ENCODE measurements at regions not wholly inside any gene's neighbourhood (a gene's known extent, or its start where the extent isn't known, plus 50 kb on each side); places are given as distances from the start of the nearest gene placed in this dataset.

DNA sequence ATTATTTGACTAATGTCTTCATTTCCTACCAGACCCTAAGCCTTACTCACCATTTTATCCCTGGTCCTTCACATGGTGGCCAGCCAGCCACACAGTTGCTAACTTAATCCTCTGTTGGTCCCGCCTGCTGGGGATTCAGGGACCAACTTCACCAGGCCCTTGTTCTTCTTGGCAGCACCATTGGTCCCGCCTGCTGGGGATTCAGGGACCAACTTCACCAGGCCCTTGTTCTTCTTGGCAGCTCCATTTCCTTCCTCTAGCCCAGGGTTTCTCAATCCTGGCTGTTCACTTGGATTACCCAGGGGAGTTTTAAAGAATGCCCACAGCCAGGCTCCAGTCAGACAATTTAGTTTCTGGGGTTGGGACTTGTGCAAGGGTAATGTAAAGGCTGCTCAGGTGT is 233.1 kb upstream of the CSF3R start:
- no peak for DNase-seq

DNA sequence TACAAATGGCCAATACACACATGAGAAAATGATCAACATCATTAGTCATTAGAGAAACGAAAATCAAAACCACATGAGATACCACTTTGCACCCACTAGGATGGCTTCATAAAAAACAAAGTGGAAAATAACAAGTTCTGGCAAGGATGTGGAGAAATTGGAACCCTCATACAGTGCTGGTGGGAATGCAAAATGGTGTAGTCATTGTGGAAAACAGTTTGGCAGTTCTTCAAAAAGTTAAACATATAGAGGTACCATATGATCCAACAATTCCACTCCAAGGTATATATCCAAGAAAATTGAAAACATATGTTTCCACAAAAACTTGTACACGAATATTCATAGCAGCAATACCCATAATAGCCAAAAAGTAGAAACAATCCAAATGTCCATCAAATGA is 231.6 kb upstream of the CSF3R start:
- no peak for DNase-seq

- no peak for DNase-seq
Measured at GRCh38 chr1:36711480-36711879, 228.8 kb upstream of the CSF3R start.

DNA sequence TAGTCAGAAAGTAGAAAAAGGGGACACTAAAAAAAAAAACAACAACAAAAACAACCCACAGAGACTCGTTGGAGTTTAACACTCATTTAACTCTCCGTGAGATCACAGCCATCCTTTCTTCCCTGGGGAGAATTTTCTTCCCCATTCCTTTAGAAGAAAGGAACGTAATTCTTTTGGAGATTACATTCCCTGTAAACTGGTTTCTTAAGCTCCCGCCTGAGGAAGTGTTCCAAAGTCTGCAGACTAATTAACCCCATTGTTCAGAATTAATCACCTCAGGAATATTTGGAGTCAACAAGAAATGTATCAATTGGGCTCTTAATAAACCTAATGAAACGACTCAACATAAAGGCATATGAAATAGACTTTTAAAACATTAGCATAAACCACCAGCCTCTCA is 228.2 kb upstream of the CSF3R start:
- peak; percentile 38 for DNase-seq

DNA sequence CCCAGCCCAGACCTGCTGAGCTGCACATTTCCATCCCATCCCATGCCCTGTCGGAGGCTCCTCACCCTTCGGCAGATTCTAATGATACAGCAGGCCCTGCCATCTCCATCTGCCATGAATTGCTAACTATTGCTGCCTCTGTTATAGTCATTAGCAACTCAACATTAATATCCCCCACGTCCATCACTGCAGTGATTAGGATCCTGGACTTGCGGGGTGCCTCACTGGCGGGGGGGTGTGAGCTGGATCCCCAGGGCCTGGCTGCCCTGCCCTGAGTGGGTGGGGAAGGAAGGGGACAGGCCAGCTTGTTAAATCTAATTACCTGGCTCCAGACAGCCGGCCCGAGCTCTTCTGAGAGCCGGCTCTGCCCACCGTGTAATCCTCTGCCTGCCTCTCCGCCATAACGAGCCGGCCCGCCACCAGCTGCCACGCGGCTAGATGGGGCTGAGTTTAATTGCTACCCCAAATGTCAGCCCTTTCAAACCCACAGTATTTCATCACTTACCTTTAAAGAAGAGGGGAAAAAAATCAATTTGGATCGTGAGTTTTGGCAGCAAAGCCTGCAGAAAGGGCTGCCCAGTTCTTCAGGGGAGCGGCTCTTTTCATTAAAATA is 227.3 kb upstream of the CSF3R start:
- DNase-seq: peak; percentile 73

DNA sequence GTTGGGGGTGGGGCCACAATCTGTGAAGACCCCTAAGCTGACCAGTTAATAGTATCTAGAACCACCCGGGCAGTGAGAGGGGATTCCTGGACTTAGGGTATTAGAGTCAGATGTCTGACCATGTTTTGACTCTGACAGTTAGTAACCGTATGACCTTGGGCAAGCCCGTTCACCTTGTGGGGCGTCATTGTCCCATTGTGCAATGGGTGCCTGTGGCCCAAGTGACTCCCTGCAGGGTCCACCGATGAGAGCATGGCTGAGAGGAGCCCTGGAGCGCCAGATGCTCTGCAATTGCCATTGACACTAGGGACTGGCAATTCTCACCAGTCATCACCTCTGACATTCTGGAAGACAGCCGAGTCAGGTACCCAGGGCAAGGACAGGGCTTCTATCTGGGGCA is 225.9 kb upstream of the CSF3R start:
- no peak for DNase-seq

DNA sequence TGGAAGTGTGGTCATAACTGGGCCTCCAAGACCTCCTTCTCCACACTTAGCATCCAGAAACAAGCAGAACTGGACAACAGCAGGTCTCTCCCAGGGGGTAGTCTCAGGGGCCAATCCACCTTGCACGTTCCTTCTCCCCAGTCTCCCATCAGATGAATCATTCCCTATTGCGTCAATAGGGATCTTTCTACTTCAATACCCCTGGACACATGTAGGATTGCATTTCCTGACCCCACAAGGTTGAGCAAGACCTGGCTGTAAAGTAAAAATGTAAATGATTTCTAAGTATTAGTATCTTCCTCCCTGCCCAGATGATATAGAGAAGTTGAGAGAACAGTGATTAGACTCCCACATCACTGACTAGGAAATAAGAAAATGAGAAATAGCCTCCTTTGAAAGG is 224.5 kb upstream of the CSF3R start:
- DNase-seq: no peak

GRCh38 chr1:36706416-36706815 is 223.7 kb upstream of the CSF3R start:
- no peak for DNase-seq

DNA sequence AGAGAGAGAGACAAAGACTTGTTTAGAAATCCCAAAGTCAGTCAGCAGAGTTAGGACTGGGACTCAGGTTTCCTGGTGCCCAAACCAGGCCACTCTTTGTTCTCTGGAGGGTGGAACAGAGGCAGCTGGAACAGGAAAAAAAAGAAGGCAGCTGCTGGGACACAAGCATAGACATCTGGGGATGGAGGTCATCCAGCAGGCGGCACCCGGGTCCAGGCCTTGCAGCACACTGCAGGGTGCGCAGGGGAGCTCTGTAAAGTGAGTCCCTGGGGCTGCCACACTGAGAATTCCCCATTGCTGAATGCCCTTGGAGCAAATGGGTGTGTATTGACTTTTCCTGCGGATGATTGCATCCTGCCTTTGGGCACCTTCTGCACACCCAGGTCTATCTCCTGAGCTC is 222.9 kb upstream of the CSF3R start:
- peak; percentile 18 for DNase-seq

GRCh38 chr1:36703526-36704208 is 221.0 kb upstream of the CSF3R start:
- peak; percentile 95 for DNase-seq

GRCh38 chr1:36702963-36703362 is 220.2 kb upstream of the CSF3R start:
- DNase-seq: no peak

DNA sequence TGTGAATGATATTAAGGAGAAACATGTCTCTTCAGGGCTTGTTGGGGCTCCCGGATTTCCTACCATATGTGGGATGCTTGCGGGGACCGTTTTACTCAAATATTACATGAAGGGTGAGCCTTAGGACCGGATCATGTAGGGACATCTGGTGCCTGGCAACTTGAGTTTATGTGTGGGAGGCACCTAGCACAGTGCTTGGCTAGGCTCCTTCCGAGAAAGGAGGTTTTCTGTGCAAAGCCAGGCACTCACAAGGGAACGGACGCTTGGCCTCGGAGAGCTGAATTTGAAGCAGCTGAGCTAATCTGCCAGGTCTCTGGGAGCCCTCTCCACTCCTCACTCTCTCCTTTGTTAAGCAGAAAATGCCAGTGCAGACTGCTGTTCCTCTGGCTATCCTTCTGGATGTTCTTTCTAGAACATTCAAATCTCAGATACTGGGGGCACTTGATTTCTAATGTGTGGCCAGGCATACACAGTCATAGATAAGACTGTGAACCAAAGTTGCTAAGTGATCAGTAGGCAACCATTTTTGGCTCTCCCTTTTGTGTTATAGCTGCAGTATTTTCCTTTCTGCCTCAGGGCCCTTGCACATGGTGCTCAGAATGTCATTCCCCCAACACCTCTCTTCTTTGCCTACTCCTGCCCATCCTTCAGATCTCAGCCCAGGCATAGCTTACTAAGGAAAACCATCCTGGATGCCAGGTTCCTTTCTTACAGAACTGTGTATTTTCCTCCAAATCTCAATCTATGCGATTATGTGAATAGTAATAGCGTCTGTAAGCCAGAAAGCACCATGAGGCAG is 216.6 kb upstream of the CSF3R start:
- no peak for DNase-seq

DNA sequence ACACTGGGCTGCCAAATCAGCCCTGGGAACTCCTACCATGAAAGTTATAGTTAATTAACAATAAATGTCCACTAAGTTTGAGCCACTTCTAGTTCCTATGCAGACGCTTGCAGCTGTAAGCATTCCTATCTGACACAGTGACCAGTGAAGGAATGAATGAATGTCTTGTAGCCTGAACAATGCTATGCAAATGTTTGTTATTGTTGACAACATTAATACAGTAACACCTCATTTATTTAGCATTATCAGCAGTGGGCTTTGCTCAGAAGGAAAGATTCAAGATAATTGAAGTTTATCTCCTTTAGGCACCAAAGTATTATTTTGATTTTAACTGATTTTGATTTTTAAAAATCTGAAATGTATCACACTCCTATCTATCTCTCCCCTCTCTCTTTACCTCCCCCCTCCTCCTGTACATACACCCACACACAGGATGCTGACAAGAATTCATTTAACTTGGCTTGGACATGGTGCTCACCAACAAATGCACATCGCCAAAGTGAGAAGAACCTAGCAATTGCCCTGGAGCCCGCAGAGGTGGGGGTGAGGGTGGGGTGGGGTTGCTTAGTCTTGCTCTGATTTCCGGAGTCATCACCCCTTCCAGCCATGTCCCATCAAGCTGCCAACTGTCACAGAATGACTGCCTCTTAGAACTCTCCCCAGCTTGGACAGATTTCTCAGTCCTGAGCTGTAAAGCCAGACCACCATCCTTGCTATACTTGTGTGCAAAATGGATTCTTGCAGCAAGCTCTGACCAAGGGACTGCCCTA is 215.3 kb upstream of the CSF3R start:
- DNase-seq: no peak

GRCh38 chr1:36696261-36696940 is 213.7 kb upstream of the CSF3R start:
- no peak for DNase-seq

GRCh38 chr1:36693603-36694002 is 210.9 kb upstream of the CSF3R start:
- DNase-seq: no peak

- DNase-seq: no peak
Measured at GRCh38 chr1:36693161-36693525, 210.4 kb upstream of the CSF3R start.

- DNase-seq: no peak
Measured at GRCh38 chr1:36692465-36693160, 209.9 kb upstream of the CSF3R start.

- no peak for DNase-seq
Measured at GRCh38 chr1:36691374-36691773, 208.7 kb upstream of the CSF3R start.

- no peak for DNase-seq
Measured at GRCh38 chr1:36689992-36690391, 207.3 kb upstream of the CSF3R start.

DNA sequence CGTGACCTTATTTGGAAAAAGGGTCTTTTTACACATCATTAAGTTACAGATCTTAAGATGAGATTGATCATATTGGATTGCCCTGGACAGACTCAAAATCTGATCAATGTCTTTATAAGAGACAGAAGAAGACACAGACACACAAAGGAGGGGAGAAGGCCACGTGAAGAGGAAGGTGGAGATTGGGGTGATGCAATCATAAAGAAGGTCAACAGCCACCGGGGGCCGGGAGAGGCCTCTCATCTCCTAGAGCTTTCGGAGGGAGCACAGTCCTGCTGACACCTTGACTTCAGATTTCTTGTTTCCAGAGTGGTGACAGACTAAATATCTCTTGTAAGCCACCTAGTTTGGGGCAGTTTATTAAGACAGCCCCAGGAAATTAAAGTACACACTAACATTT is 204.6 kb upstream of the CSF3R start:
- no peak for DNase-seq

- DNase-seq: no peak
Measured at GRCh38 chr1:36675931-36676562, 193.3 kb upstream of the CSF3R start.

DNA sequence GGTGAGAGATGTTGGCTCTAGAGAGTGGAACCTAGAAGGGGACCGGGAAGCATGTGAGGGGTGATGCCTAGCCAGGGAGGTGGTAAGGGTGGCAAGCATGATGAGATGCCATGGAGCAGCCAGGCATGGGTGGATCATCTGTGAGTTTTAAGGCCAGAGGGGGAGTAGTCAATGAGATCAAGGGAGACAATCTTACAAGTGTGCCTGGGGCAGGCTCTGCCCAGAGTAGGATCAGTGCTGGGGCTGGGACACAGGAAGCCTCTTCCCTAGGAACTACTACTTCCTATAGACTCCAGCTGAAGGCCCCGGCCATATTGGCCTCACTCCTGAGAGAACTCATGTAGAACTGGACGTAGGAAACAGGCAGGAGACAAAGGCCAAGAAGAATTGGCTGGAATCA is 192.4 kb upstream of the CSF3R start:
- DNase-seq: no peak

Measured in eye (tissue), 1 donor.